ENCODE measurements at regions not wholly inside any gene's neighbourhood (a gene's known extent, or its start where the extent isn't known, plus 50 kb on each side); places are given as distances from the start of the nearest gene placed in this dataset.

- DNase-seq, result no peak
- Histone ChIP-seq H2AFZ (ENCODE audit: insufficient read depth, low read depth, low read length, poor library complexity, severe bottlenecking) (no peak overlapping the region), H4K20me1 (ENCODE audit: control insufficient read depth, insufficient read depth, low read length, poor library complexity, severe bottlenecking) (no peaks in the 10 kb centered on the region), H3K36me3 (replicated peaks in 1 of 2; ENCODE audit: control extremely low read depth in 1 of 2, control insufficient read depth in 1 of 2, extremely low read depth in 1 of 2, insufficient read depth in 2 of 2, low read length in 1 of 2) (no peaks in the 10 kb centered on the region), H3K4me3 (ENCODE audit: control extremely low read depth in 1 of 5, extremely low read depth in 1 of 5, insufficient read depth in 1 of 5, low read depth in 2 of 5, low read length in 4 of 5) (no peak overlapping the region), H3K9me3 (ENCODE audit: control extremely low read depth in 1 of 3, control insufficient read depth in 2 of 3, insufficient read depth in 1 of 3, low read length in 2 of 3) (no peaks in the 10 kb centered on the region), H3K9ac (ENCODE audit: low read length) (no peak overlapping the region), H3K4me2 (replicated peaks; ENCODE audit: low read depth, low read length, poor library complexity, severe bottlenecking) (no peak overlapping the region), H3K27me3 (replicated peaks in 1 of 4; ENCODE audit: control extremely low read depth in 1 of 4, control insufficient read depth in 3 of 4, insufficient read depth in 4 of 4, low read length in 3 of 4) (no peaks in the 10 kb centered on the region), H3K79me2 (ENCODE audit: control insufficient read depth, insufficient read depth, low read length) (no peaks in the 10 kb centered on the region), H3K27ac (ENCODE audit: low read length in 2 of 2) (no peak overlapping the region), H3K4me1 (ENCODE audit: control insufficient read depth in 2 of 2, insufficient read depth in 2 of 2, low read length in 2 of 2) (no peaks in the 10 kb centered on the region)
- no peak for TF ChIP-seq EZH2 (IDR thresholded peaks at IDR 0.05; ENCODE audit: borderline replicate concordance, insufficient read depth, low read depth, low read length, poor library complexity, severe bottlenecking)
- TF ChIP-seq CTCF (IDR thresholded peaks at IDR 0.05), result no peak
- CTCF ChIA-PET, result no interaction called here
- POLR2A ChIA-PET, result no interaction called here
- intact Hi-C loops (cut with micrococcal nuclease), result no loop called here
- WGBS (ENCODE audit: insufficient coverage), result 67% methylated on average over 1 of the region's 2 CpGs
- Mint-ChIP-seq H3K4me3 (no peak overlapping the region), H3K27me3 (no peaks in the 10 kb centered on the region), H3K4me1 (no peaks in the 10 kb centered on the region), H3K9me3 (ENCODE audit: insufficient read depth) (no peaks in the 10 kb centered on the region), H3K27ac (no peak overlapping the region)
- ATAC-seq (ENCODE audit: low read depth), result no peak
These were observed 749.7 kb upstream of the ARPP21 start for GRCh38 chr3:34889641-34890040.

GRCh38 chr3:34890247-34890646 is 749.1 kb upstream of the ARPP21 start:
- CTCF ChIA-PET, result no interaction called here
- intact Hi-C loops (cut with micrococcal nuclease), result no loop called here
- DNase-seq (no peak), ATAC-seq (ENCODE audit: low read depth) (no peak)
- no peak overlapping the region for H3K9ac ChIP-seq (ENCODE audit: low read length)
- H3K36me3 ChIP-seq (replicated peaks in 1 of 2; ENCODE audit: control extremely low read depth in 1 of 2, control insufficient read depth in 1 of 2, extremely low read depth in 1 of 2, insufficient read depth in 2 of 2, low read length in 1 of 2), result no peaks in the 10 kb centered on the region
- no peaks in the 10 kb centered on the region for H3K27me3 ChIP-seq (replicated peaks in 1 of 4; ENCODE audit: control extremely low read depth in 1 of 4, control insufficient read depth in 3 of 4, insufficient read depth in 4 of 4, low read length in 3 of 4)
- H3K4me1 ChIP-seq (ENCODE audit: control insufficient read depth in 2 of 2, insufficient read depth in 2 of 2, low read length in 2 of 2), result no peaks in the 10 kb centered on the region
- H3K79me2 ChIP-seq (ENCODE audit: control insufficient read depth, insufficient read depth, low read length), result no peaks in the 10 kb centered on the region
- H3K27ac ChIP-seq (ENCODE audit: low read length in 2 of 2), result no peak overlapping the region
- Mint-ChIP-seq H3K4me3 (no peak overlapping the region), H3K9me3 (ENCODE audit: insufficient read depth) (no peaks in the 10 kb centered on the region), H3K27me3 (no peaks in the 10 kb centered on the region), H3K4me1 (no peaks in the 10 kb centered on the region), H3K27ac (no peak overlapping the region)
- H3K9me3 ChIP-seq (ENCODE audit: control extremely low read depth in 1 of 3, control insufficient read depth in 2 of 3, insufficient read depth in 1 of 3, low read length in 2 of 3), result no peaks in the 10 kb centered on the region
- no peak for TF ChIP-seq CTCF (IDR thresholded peaks at IDR 0.05)
- TF ChIP-seq EZH2 (IDR thresholded peaks at IDR 0.05; ENCODE audit: borderline replicate concordance, insufficient read depth, low read depth, low read length, poor library complexity, severe bottlenecking), result no peak
- H4K20me1 ChIP-seq (ENCODE audit: control insufficient read depth, insufficient read depth, low read length, poor library complexity, severe bottlenecking), result no peaks in the 10 kb centered on the region
- WGBS (ENCODE audit: insufficient coverage), result no CpG with 5 or more reads among the region's 1 CpG
- POLR2A ChIA-PET, result no interaction called here
- no peak overlapping the region for H3K4me3 ChIP-seq (ENCODE audit: control extremely low read depth in 1 of 5, extremely low read depth in 1 of 5, insufficient read depth in 1 of 5, low read depth in 2 of 5, low read length in 4 of 5)
- H2AFZ ChIP-seq (ENCODE audit: insufficient read depth, low read depth, low read length, poor library complexity, severe bottlenecking), result no peak overlapping the region
- H3K4me2 ChIP-seq (replicated peaks; ENCODE audit: low read depth, low read length, poor library complexity, severe bottlenecking), result no peak overlapping the region
